HG03025 (cell line): ENCODE measurements at regions not wholly inside any gene's neighbourhood (a gene's known extent, or its start where the extent isn't known, plus 50 kb on each side); places are given as distances from the start of the nearest gene placed in this dataset.
"Not testable (repeated sequence)": the region's sequence is repeated elsewhere in the genome, so short reads cannot be mapped to it uniquely, and the experiment has no call there.

Experiments used
- ATAC-seq: cut with Tn5 transposase; IDR thresholded peaks from one replicate; pipeline ENCODE4 v1.9.1; 2021; ENCODE audit warnings: mild to moderate bottlenecking, moderate library complexity; ENCODE audit not compliant: unreplicated experiment, low FRiP score

DNA sequence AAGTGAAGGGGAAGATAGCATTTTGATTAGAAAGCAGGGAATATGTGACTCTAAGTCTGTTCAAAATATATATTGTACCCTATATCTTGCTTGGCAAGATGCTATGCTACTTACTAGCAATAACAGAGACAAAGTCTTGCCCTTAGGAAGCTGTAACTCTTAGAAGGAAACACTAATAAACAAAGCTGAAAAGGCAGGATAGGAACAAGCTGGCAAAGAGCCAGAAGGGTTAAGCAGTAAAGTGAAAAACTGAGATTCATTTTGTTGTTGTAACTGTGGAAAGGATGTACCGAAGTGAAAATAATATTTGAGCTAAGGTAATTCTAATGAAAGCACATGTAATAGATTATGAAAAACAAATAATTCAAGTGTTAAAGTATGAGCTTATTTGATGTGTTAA lies 527.1 kb upstream of the FLRT2 start:
- ATAC-seq, result no peak

- no peak for ATAC-seq
Measured at GRCh38 chr14:85003805-85004204, 526.1 kb upstream of the FLRT2 start.

DNA sequence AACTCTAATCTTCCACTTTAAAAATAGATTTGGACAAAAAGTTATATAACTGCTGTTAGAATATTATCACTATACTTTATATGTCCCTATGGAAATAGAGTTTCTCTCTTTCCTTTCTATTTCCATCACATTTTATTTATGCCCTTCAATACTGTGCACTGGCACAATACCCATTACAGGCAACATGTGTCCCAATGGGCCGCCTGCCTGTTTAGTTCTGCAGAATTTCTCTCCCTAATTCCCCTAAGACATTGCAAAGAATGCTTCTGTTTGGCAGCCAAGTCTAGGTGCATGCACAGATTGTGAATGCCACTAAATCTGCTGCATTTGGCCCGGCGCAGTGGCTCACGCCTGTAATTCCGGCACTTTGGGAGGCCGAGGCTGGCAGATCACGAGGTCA lies 520.4 kb upstream of the FLRT2 start:
- ATAC-seq, result no peak

DNA sequence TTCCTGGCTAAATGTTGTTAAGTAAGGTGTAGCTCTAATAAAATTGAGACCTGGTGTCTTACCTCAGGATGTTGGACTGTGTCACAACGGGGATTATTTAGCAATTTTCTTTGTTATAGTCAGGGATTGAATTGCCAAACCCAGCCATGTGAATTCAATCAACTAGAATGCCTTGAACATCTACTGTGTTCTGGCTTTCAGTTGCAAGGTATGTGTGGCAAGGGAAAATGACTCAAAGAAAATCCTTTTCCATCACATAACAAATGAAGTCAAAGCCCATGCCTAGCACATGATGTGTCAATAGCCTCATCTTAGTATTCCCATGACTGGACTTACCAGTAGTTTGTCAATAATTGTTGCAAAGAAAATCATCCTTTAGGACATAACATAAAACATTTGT lies 519.8 kb upstream of the FLRT2 start:
- no peak for ATAC-seq

- ATAC-seq, result no peak
Measured at GRCh38 chr14:85016496-85016895, 513.4 kb upstream of the FLRT2 start.

DNA sequence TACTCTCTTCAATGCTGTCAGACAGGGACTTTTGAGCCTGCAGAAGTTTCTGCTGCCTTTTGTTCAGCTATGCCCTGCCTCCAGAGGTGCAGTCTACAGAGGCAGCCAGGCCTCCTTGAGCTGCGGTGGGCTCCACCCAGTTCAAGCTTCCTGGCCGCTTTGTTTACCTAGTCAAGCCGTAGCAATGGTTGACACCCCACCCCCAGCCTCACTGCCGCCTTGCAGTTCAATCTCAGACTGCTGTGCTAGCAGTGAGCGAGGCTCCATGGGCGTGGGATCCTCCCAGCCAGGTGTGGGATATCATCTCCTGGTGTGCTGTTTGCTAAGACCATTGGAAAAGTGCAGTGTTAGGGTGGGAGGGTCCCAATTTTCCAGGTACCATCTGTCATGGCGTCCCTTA lies 506.1 kb upstream of the FLRT2 start:
- not testable (repeated sequence) for ATAC-seq

DNA sequence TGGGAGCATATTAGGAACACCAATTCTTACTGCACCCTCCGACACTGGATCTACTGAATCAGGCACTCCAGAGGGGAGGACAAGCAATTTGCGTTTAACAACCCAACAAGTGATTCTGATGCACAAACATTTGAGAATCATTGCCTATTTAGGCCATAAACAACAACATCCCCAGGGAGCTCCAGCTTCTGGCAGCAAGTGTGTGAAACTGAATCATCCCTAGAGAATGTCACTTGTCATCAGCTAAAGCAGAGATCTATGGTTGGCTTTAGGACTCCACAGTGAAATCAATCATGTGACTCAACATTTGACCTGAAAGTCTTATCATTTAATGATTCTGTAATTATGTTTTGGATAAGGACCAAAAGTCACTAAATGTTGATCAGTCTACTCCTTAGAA lies 505.0 kb upstream of the FLRT2 start:
- no peak for ATAC-seq

GRCh38 chr14:85027681-85028370 lies 502.1 kb upstream of the FLRT2 start:
- ATAC-seq, result no peak

DNA sequence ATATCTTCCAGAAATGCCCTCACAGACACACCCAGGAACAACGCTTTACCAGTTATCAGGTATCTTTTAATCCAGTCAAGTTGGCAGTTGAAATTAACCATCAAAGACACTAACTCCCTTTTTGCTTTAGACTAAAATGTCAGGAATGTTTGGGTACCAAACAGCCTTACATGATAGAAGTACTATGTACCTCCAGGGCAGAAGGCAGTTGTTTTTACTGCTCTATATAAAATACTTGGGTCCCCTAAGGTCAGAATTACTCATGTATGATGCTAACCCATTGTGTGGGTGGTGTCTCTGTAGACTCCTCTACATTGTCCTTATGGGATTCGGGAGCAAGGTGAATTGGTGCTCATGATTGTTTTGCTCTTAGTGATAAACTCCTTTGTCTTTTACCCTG lies 492.5 kb upstream of the FLRT2 start:
- no peak for ATAC-seq

GRCh38 chr14:85038526-85039352 lies 491.2 kb upstream of the FLRT2 start:
- ATAC-seq, result no peak

GRCh38 chr14:85039353-85039626 lies 490.7 kb upstream of the FLRT2 start:
- no peak for ATAC-seq

DNA sequence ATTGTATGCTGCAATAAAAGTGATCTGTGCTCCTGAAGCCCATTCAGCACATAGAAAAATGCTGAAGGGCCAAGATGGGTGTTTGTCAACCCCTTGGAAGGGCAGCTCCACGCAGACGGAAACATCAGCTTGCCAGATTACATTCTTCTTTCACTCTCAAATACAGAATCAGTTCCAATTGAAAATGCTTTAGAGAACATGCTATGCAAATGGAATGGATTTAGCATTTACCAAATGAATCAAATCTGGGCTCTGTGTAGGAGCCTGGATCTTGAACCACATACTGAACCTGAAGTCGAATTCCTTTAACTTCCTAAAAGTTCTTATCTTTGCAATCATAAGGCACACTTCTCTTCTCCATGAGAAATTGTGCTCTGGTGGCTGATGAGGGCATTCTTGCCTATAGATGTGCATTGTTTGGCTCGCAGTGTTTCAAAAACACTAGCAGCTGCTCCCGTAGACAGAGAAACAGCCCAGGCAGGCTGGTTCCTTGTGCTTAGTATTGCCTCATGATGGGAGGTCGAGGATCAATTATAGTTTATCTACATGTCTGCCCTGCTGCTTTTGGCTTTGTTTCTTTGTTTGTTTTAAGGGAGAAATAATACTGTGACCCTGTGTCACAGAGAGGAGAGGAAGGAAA lies 489.8 kb upstream of the FLRT2 start:
- no peak for ATAC-seq

DNA sequence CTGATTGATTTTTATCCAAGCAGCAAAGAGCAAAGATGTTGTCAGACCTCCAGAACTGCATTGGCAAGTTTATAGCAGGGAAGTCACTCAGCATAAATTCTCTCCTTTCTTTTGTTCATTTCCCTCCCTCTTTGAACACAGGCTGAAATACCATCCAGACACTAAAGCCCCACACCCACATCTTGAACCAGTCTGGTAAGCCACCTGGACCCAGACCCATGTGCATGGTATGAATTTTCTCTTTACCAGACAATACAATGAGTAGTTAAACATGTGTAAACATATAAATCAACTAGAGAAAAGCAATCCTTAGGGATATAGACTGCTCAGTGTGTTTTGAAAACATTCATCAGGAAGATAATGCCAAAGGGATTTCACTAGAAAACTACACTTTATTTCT lies 488.3 kb upstream of the FLRT2 start:
- ATAC-seq, result no peak

GRCh38 chr14:85042301-85042700 lies 487.6 kb upstream of the FLRT2 start:
- ATAC-seq, result no peak

GRCh38 chr14:85050180-85050579 lies 479.8 kb upstream of the FLRT2 start:
- no peak for ATAC-seq

- no peak for ATAC-seq
Measured at GRCh38 chr14:85052646-85053045, 477.3 kb upstream of the FLRT2 start.

DNA sequence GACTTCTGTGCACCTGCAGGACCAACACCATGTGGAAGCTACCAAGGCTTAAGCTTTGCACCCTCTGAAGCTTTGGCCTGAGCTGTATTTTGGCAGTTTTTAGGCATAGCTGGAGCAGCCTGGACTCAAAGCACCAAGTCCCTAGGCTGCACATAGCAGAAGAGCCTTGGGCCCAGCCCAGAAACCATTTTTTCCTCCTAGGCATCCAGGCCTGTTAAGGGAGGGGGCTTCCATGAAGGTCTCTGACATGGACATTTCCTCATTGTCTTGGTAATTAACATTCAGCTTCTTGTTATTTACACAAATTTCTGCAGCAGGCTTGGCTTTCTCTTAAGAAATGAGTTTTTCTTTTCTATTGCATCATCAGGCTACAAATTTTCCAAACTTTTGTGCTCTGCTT lies 475.8 kb upstream of the FLRT2 start:
- ATAC-seq, result no peak

DNA sequence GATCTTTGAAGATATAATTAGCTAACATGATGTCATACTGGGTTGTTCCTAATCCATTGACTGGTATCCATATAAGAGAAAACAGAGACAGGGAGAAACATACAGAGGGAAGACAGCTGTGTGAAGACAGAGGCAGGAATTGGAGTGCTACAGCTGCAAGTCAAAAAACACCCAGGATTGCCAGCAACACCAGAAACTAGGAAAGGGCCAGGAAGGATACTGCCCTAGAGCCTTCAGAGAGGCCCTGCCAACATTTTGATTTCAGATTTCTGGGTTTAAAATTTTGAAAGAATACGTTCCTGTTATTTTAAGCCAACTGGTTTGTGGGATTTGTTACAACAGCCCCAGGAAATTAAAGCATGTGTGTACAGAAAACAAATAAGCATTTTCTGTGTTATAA lies 473.7 kb upstream of the FLRT2 start:
- ATAC-seq, result no peak

DNA sequence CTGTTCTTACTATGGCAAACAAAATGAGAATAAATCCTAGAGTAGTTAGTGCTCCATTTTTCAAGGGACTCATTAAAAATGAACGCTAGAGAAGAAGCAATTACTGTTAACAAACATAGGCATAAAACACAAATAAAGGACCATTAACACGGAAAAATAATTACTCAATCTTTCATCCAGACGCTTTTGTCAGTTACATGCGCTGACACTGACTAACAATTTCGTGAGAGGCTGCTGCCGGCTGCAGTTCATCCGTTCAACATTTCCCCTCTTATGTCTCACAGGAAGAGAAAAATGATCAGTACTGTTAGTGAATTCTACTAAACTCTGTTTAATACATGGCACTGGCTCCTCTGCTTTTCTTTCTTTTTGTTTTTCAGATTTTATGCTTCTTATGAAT lies 472.7 kb upstream of the FLRT2 start:
- ATAC-seq, result no peak

DNA sequence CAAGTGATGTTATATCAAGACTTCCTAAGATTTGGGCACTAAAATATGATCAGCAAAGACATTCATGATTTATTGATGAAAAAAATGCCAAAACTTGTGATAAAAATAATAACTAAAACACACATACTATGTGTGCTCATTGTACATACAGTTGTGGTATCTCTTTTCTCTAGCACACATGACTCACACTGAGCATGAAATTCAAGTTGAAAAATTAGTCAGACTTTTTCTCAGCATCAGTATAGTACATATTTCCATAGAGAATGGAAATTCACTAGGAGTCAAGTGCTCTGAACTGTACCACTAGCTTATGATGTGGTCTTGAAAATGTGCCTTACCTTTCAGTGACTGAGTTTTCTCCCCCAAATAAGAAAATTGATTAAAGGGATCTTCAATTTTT lies 471.8 kb upstream of the FLRT2 start:
- ATAC-seq, result no peak

- no peak for ATAC-seq
Measured at GRCh38 chr14:85060121-85060520, 469.8 kb upstream of the FLRT2 start.

DNA sequence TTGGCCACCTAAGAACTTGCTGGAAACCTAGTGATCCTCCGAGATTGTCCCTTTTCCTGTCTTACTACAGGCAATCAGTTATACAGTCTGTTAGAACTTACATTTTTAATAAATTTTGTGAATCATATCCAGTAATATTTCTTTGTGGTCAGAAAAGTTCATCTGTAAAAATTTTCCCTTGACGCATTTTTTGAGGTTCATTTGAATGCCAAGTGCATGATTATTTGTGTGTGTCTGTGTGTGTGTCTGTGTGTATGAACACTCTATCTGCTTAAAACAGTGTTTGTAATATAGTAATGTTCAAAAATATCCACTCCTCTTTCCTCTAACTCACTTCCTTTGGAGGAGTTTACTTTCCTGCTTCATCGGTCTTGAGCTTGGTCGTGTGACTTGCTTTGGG lies 468.7 kb upstream of the FLRT2 start:
- ATAC-seq, result no peak
